OCI-LY7 (cell line): ENCODE measurements at regions not wholly inside any gene's neighbourhood (a gene's known extent, or its start where the extent isn't known, plus 50 kb on each side); places are given as distances from the start of the nearest gene placed in this dataset.

Experiments used
- BruUV-seq: library from RNA; stranded (reverse); fragments of 400-500 nt; replicated peaks from 2 replicates; lab custom pipeline; 2021; lab: Mats Ljungman, UMichigan
- CTCF ChIA-PET: fragments of 300-600 bp; sonication (Branson Sonifier 250); formaldehyde crosslinking; loops from one replicate; lab custom pipeline; 2022; ENCODE audit warnings: antibody characterized with exemption; ENCODE audit not compliant: unreplicated experiment; lab: Charles Lee
- POLR2A ChIA-PET: fragments of 300-600 bp; sonication (Branson Sonifier 250); formaldehyde crosslinking; loops from one replicate; lab custom pipeline; 2022; ENCODE audit warnings: antibody characterized with exemption; lab: Charles Lee
- DNase-seq: peaks from one replicate; pipeline ENCODE4 v3.0.0-alpha.2; 2015; ENCODE audit warnings: low spot score
- H2AFZ ChIP-seq: fragments of 200-600 bp; sonication (generic), shearing (Covaris generic); 2 replicates; pipeline ENCODE4 v1.6.1; 2014; ENCODE audit warnings: mild to moderate bottlenecking, antibody characterized with exemption, low read length, moderate library complexity
- H3K27ac ChIP-seq: fragments of 200-600 bp; sonication (generic); 2 replicates; pipeline ENCODE4 v1.5.1; 2014; ENCODE audit warnings: mixed run types, low read depth, mild to moderate bottlenecking, moderate library complexity, low read length, inconsistent platforms; ENCODE audit not compliant: poor library complexity, severe bottlenecking
- H3K36me3 ChIP-seq: fragments of 200-600 bp; sonication (generic); 2 replicates; pipeline ENCODE4 v1.6.1; 2014; ENCODE audit warnings: mild to moderate bottlenecking, antibody characterized with exemption, low read length, moderate library complexity, mixed read lengths; ENCODE audit not compliant: insufficient read depth
- H3K4me1 ChIP-seq: fragments of 200-600 bp; sonication (generic); 2 replicates; pipeline ENCODE4 v1.5.1; 2014; ENCODE audit warnings: mild to moderate bottlenecking, low read length; ENCODE audit not compliant: insufficient read depth, poor library complexity, severe bottlenecking
- H3K4me2 ChIP-seq: fragments of 200-600 bp; sonication (generic); 2 replicates; pipeline ENCODE4 v1.6.1; 2014; ENCODE audit warnings: mild to moderate bottlenecking, low read length
- H3K4me3 ChIP-seq: fragments of 200-600 bp; sonication (generic); 2 replicates; pipeline ENCODE4 v1.5.1; 2014; ENCODE audit warnings: mild to moderate bottlenecking, low read depth, low read length; ENCODE audit not compliant: poor library complexity, severe bottlenecking
- H3K79me2 ChIP-seq: fragments of 200-600 bp; sonication (generic); 2 replicates; pipeline ENCODE4 v1.6.1; 2016; ENCODE audit warnings: low read depth, mild to moderate bottlenecking, low read length, moderate library complexity, mixed read lengths; ENCODE audit not compliant: insufficient read depth
- H3K9me2 ChIP-seq: fragments of 200-600 bp; sonication (generic); 2 replicates; pipeline ENCODE4 v1.6.1; 2016; ENCODE audit warnings: mild to moderate bottlenecking, low read length, mixed read lengths; ENCODE audit not compliant: insufficient read depth
- H3K9me3 ChIP-seq: fragments of 200-600 bp; sonication (generic); 2 replicates; pipeline ENCODE4 v1.6.1; 2014; ENCODE audit warnings: mild to moderate bottlenecking, mixed run types, low read length, mixed read lengths
- H4K20me1 ChIP-seq: fragments of 200-600 bp; sonication (generic); 2 replicates; pipeline ENCODE4 v1.6.1; 2014; ENCODE audit warnings: mild to moderate bottlenecking, antibody characterized with exemption, low read length, moderate library complexity, mixed read lengths; ENCODE audit not compliant: insufficient read depth
- CTCF ChIP-seq: fragments of 200-600 bp; sonication (generic); conservative IDR thresholded peaks from 2 replicates; pipeline ENCODE4 v1.5.1; 2014; ENCODE audit warnings: mild to moderate bottlenecking, antibody characterized with exemption, low read length, moderate library complexity, mixed read lengths
- EZH2phosphoT487 ChIP-seq: fragments of 200-600 bp; sonication (generic); IDR thresholded peaks from 2 replicates; pipeline ENCODE4 v1.6.1; 2018; ENCODE audit warnings: low read depth, borderline replicate concordance, mild to moderate bottlenecking, mixed run types, antibody characterized with exemption, low read length, moderate library complexity, mixed read lengths
- intact Hi-C: fragments of 100-400 bp; cut with micrococcal nuclease; formaldehyde crosslinking; loops from one replicate; pipeline ENCODE4 v1.10.0; 2022; ENCODE audit not compliant: unreplicated experiment

GRCh38 chr14:43483415-43483814 is 1023.7 kb downstream of the FSCB start:
- ChIA-PET CTCF (no interaction called here), POLR2A (interaction anchor here (0.6 kb wide), 1 partner anchor 11 kb away, joined by 4 read pairs; no protein-coding TSS in a partner anchor)
- Histone ChIP-seq H3K9me3 (0 out of 2 replicates have a peak, but pooled peaks cover 4% of the 10 kb centered on the region), H2AFZ (no peak overlapping the region), H3K4me1 (no peaks in the 10 kb centered on the region), H3K79me2 (no peaks in the 10 kb centered on the region), H3K9me2 (no peaks in the 10 kb centered on the region), H3K27ac (no peak overlapping the region), H4K20me1 (no peaks in the 10 kb centered on the region), H3K4me3 (no peak overlapping the region), H3K36me3 (no peaks in the 10 kb centered on the region), H3K4me2 (no peak overlapping the region)
- DNase-seq, result no peak
- TF ChIP-seq CTCF (no peak), EZH2phosphoT487 (no peak)
- BruUV-seq, result no TSS peak
- intact Hi-C loops, result no loop called here

- POLR2A ChIA-PET, result interaction anchor here (0.7 to 1.0 kb wide), 2 partner anchors 9 to 1001 kb away, joined by 3 read pairs; no protein-coding TSS in a partner anchor
Measured at GRCh38 chr14:43481864-43482263, 1025.2 kb downstream of the FSCB start.

GRCh38 chr14:43480976-43481375 is 1026.1 kb downstream of the FSCB start:
- H3K27ac ChIP-seq, result no peak overlapping the region
- 0 out of 2 replicates have a peak, but pooled peaks cover 4% of the 10 kb centered on the region for H3K9me3 ChIP-seq
- H3K79me2 ChIP-seq, result no peaks in the 10 kb centered on the region
- H2AFZ ChIP-seq, result no peak overlapping the region
- no peaks in the 10 kb centered on the region for H3K36me3 ChIP-seq
- no peak overlapping the region for H3K4me3 ChIP-seq
- no peak for DNase-seq
- H3K4me1 ChIP-seq, result no peaks in the 10 kb centered on the region
- no peak for TF ChIP-seq CTCF
- no peak for TF ChIP-seq EZH2phosphoT487
- no peaks in the 10 kb centered on the region for H4K20me1 ChIP-seq
- H3K4me2 ChIP-seq, result no peak overlapping the region
- POLR2A ChIA-PET, result no interaction called here
- no peaks in the 10 kb centered on the region for H3K9me2 ChIP-seq
- CTCF ChIA-PET, result no interaction called here
- intact Hi-C loops, result no loop called here
- BruUV-seq, result no TSS peak

More at GRCh38 chr14:43481864-43482263, 1025.2 kb downstream of the FSCB start:
- no peaks in the 10 kb centered on the region for H3K36me3 ChIP-seq
- 0 out of 2 replicates have a peak, but pooled peaks cover 3% of the 10 kb centered on the region for H3K9me3 ChIP-seq
- intact Hi-C loops, result no loop called here
- no peak overlapping the region for H2AFZ ChIP-seq
- no peak overlapping the region for H3K4me2 ChIP-seq
- H3K27ac ChIP-seq, result no peak overlapping the region
- DNase-seq, result no peak
- CTCF ChIA-PET, result no interaction called here
- H4K20me1 ChIP-seq, result no peaks in the 10 kb centered on the region
- TF ChIP-seq EZH2phosphoT487, result no peak
- H3K79me2 ChIP-seq, result no peaks in the 10 kb centered on the region
- BruUV-seq, result no TSS peak
- no peak overlapping the region for H3K4me3 ChIP-seq
- H3K9me2 ChIP-seq, result no peaks in the 10 kb centered on the region
- no peaks in the 10 kb centered on the region for H3K4me1 ChIP-seq
